Dendritic cell treated with granulocyte-macrophage colony-stimulating factor and Interleukin-4, amounts not matched to agents 40 ng/mL and 50 ng/mL, for 4 days (primary cell): ENCODE measurements at regions not wholly inside any gene's neighbourhood (a gene's known extent, or its start where the extent isn't known, plus 50 kb on each side); places are given as distances from the start of the nearest gene placed in this dataset.
"Not testable (repeated sequence)": the region's sequence is repeated elsewhere in the genome, so short reads cannot be mapped to it uniquely, and the experiment has no call there.

ENCODE experiments used
- H3K27ac Mint-ChIP-seq: one replicate; pipeline ENCODE4 v1.8.0; 2022; ENCODE audit warnings: mild to moderate bottlenecking, mixed read lengths
- H3K27me3 Mint-ChIP-seq: one replicate; pipeline ENCODE4 v1.8.0; 2022; ENCODE audit warnings: mild to moderate bottlenecking, mixed read lengths
- H3K36me3 Mint-ChIP-seq: one replicate; pipeline ENCODE4 v1.8.0; 2022; ENCODE audit warnings: low read depth, mixed read lengths
- H3K4me1 Mint-ChIP-seq: one replicate; pipeline ENCODE4 v1.8.0; 2022; ENCODE audit warnings: low read depth, mixed read lengths
- H3K4me3 Mint-ChIP-seq: one replicate; pipeline ENCODE4 v1.8.0; 2022; ENCODE audit warnings: mild to moderate bottlenecking, moderate library complexity, mixed read lengths
- H3K9me3 Mint-ChIP-seq: one replicate; pipeline ENCODE4 v1.8.0; 2022; ENCODE audit warnings: mixed read lengths
- intact Hi-C: fragments of 100-400 bp; cut with micrococcal nuclease; formaldehyde crosslinking; loops from one replicate; pipeline ENCODE4 v1.15.0; 2022

DNA sequence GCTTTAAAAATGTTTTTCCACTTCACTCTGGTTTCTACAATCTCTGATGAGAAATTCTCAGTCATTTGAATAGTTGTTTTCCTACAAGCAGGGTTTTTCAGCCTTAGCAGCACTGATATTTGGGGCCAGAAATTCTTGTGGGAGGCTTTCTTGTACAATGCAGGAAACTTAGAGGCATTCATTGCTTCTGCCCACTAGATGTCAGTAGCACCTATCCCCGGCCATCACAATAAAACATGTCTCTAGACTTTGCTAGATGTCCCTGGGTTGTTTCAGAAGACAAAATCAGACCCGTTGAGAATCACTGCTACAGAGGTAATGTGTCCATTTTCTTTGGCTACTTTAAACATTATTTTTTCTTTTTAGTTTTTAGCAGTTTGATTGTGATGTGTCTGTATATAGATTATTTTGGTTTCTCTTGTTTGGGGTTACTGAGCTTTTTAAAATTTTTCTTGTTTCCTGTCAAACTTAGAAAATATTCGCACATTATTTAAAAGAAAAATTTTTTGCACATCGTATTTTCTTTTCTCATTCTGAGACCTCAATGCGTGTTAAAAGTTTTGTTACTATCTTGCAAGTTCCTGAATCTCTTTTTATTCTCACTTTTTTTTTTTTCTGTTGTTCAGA lies 60.8 kb upstream of the CCDC179 start:
- Mint-ChIP-seq H3K4me1 (peaks cover 7% of the 10 kb centered on the region), H3K4me3 (no peak overlapping the region), H3K27ac (no peak overlapping the region), H3K36me3 (no peaks in the 10 kb centered on the region), H3K27me3 (no peaks in the 10 kb centered on the region), H3K9me3 (no peaks in the 10 kb centered on the region)
- intact Hi-C loops: no loop called here

GRCh38 chr11:22922672-22923071 lies 62.4 kb upstream of the CCDC179 start:
- peaks cover 7% of the 10 kb centered on the region for H3K4me1 Mint-ChIP-seq
- intact Hi-C loops: no loop called here
- no peak overlapping the region for H3K4me3 Mint-ChIP-seq
- H3K27me3 Mint-ChIP-seq: no peaks in the 10 kb centered on the region
- no peaks in the 10 kb centered on the region for H3K9me3 Mint-ChIP-seq
- no peaks in the 10 kb centered on the region for H3K36me3 Mint-ChIP-seq
- no peak overlapping the region for H3K27ac Mint-ChIP-seq

DNA sequence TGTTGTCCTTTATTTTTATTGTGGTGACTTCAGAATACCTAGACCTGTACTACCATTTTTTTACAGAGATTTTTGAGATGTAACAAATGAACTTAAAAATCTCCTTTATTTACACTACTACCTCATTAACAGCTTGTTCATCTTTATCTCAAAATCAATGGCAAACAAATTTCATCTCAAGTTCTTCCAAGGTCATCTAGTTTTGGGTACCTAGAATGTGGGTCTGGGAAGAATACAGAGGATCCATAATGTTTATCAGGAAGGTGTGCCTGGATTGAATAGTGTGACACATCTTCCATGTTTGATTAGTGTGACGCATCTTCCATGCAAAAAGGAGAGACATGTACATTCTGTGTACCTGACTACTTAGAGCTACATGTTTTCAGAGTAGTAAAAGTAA lies 63.3 kb upstream of the CCDC179 start:
- H3K4me1 Mint-ChIP-seq: peaks cover 7% of the 10 kb centered on the region
- intact Hi-C loops: no loop called here
- no peak overlapping the region for H3K4me3 Mint-ChIP-seq
- no peaks in the 10 kb centered on the region for H3K36me3 Mint-ChIP-seq
- H3K27me3 Mint-ChIP-seq: no peaks in the 10 kb centered on the region
- no peak overlapping the region for H3K27ac Mint-ChIP-seq
- no peaks in the 10 kb centered on the region for H3K9me3 Mint-ChIP-seq

DNA sequence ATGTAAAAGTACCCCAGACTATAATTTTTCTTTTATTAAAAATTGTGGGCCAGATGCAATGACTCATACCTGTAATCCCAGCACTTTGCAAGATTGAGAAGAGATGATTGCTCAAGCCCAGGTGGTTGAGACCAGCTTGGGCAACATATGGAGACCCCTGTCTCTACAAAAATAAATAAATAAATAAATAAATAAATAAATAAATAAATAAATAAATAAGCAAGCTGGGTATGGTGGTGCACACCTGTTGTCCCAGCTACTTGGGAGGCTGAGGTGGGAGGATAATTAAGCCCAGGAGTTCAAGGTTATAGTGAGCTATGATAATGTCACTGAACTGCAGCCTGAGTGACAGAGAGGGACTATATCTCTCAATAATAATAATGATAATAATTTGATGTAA lies 66.1 kb upstream of the CCDC179 start:
- Mint-ChIP-seq H3K27ac (no peak overlapping the region), H3K4me1 (no peaks in the 10 kb centered on the region), H3K4me3 (no peak overlapping the region), H3K27me3 (no peaks in the 10 kb centered on the region), H3K36me3 (no peaks in the 10 kb centered on the region), H3K9me3 (no peaks in the 10 kb centered on the region)
- intact Hi-C loops: no loop called here

- Mint-ChIP-seq H3K4me1 (no peaks in the 10 kb centered on the region), H3K9me3 (no peaks in the 10 kb centered on the region), H3K36me3 (no peaks in the 10 kb centered on the region), H3K4me3 (no peak overlapping the region), H3K27ac (no peak overlapping the region), H3K27me3 (no peaks in the 10 kb centered on the region)
- intact Hi-C loops: no loop called here
These were observed 67.5 kb upstream of the CCDC179 start for GRCh38 chr11:22927793-22928192.

- no peak overlapping the region for H3K27ac Mint-ChIP-seq
- H3K4me3 Mint-ChIP-seq: no peak overlapping the region
- H3K27me3 Mint-ChIP-seq: no peaks in the 10 kb centered on the region
- no peaks in the 10 kb centered on the region for H3K36me3 Mint-ChIP-seq
- H3K9me3 Mint-ChIP-seq: no peaks in the 10 kb centered on the region
- intact Hi-C loops: no loop called here
- H3K4me1 Mint-ChIP-seq: no peaks in the 10 kb centered on the region
These were observed 68.1 kb upstream of the CCDC179 start for GRCh38 chr11:22928207-22928917.

DNA sequence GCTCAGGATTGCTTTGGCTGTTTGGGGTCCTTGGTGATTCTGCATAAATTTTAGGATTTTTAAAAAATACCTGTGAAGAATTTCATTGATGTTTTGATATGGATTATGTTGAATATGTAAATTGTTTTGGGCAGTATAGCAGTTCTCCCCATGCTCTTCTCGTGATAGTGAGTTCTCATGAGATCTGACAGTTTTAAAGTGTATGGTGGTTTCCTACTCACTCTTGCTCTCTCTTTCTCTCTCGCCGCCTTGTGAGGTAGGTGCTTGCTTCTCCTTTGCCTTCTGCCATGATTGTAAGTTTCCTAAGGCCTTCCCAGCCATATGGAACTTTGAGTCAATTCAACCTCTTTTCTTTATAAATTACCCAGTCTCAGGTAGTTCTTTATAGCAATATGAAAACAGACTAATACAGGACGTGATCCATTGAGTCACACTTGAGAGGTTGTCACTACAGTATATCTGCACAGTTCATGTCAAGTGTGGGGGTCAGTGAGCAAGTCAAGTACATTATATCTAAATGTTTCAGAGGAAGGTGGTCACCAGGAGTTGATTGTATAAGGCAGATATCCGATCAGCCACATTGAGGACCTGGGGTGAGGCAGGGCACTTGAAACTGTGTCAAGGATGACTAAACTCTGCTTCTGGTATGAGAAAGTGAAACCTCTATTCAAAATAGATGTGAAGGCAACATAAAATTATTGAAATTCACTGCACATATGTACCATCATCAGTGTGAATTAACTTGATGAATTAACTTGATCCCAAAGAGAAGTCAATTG lies 70.7 kb upstream of the CCDC179 start:
- H3K27ac Mint-ChIP-seq: no peak overlapping the region
- intact Hi-C loops: loop anchor here (10.0 kb wide), 1 partner anchor 56 kb away; no protein-coding TSS in a partner anchor

GRCh38 chr11:22938691-22939090 lies 78.4 kb upstream of the CCDC179 start:
- no peaks in the 10 kb centered on the region for H3K36me3 Mint-ChIP-seq
- no peak overlapping the region for H3K4me3 Mint-ChIP-seq
- H3K27ac Mint-ChIP-seq: no peak overlapping the region
- no peaks in the 10 kb centered on the region for H3K27me3 Mint-ChIP-seq
- H3K9me3 Mint-ChIP-seq: peaks cover 30% of the 10 kb centered on the region
- intact Hi-C loops: loop anchor here (10.0 kb wide), 1 partner anchor 64 kb away; no protein-coding TSS in a partner anchor
- no peaks in the 10 kb centered on the region for H3K4me1 Mint-ChIP-seq

More for the DNA sequence above, 70.7 kb upstream of the CCDC179 start:
- H3K27me3 Mint-ChIP-seq: no peaks in the 10 kb centered on the region
- no peaks in the 10 kb centered on the region for H3K36me3 Mint-ChIP-seq
- no peaks in the 10 kb centered on the region for H3K4me1 Mint-ChIP-seq
- H3K4me3 Mint-ChIP-seq: no peak overlapping the region
- H3K9me3 Mint-ChIP-seq: no peaks in the 10 kb centered on the region

GRCh38 chr11:22941544-22941943 lies 81.3 kb upstream of the CCDC179 start:
- peaks cover 31% of the 10 kb centered on the region for H3K9me3 Mint-ChIP-seq
- H3K4me3 Mint-ChIP-seq, H3K36me3 Mint-ChIP-seq, H3K27me3 Mint-ChIP-seq, H3K27ac Mint-ChIP-seq, H3K4me1 Mint-ChIP-seq, intact Hi-C loops: not testable (repeated sequence)

GRCh38 chr11:22957786-22958185 lies 97.5 kb upstream of the CCDC179 start:
- Mint-ChIP-seq H3K4me1 (no peaks in the 10 kb centered on the region), H3K27me3 (no peaks in the 10 kb centered on the region), H3K36me3 (no peaks in the 10 kb centered on the region), H3K4me3 (no peak overlapping the region), H3K27ac (no peak overlapping the region), H3K9me3 (peaks cover 18% of the 10 kb centered on the region)
- intact Hi-C loops: no loop called here

GRCh38 chr11:22974251-22974650 lies 114.0 kb upstream of the CCDC179 start:
- Mint-ChIP-seq H3K27ac (no peak overlapping the region), H3K36me3 (no peaks in the 10 kb centered on the region), H3K4me1 (no peaks in the 10 kb centered on the region), H3K27me3 (no peaks in the 10 kb centered on the region), H3K4me3 (no peak overlapping the region), H3K9me3 (peaks cover 39% of the 10 kb centered on the region)
- intact Hi-C loops: no loop called here

DNA sequence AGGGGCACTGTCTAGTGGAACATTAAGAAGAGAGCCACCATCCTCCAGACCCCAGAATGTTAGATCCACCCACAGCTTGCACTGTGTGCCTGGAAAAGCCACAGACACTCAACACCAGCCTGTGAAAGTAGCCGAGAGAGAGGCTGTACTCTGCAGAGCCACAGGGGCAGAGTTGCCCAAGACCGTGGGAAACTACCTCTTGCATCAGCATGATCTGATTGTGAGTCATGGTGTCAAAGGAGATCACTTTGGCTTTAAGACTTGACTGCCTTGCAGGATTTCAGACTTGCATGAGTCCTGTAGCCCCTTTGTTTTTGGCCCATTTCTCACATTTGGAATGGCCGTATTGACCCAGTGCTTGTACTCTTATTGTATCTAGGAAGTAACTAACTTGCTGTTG lies 115.9 kb upstream of the CCDC179 start:
- Mint-ChIP-seq H3K4me1 (no peaks in the 10 kb centered on the region), H3K27ac (no peak overlapping the region), H3K36me3 (no peaks in the 10 kb centered on the region), H3K9me3 (peaks cover 46% of the 10 kb centered on the region), H3K27me3 (no peaks in the 10 kb centered on the region), H3K4me3 (no peak overlapping the region)
- intact Hi-C loops: no loop called here

DNA sequence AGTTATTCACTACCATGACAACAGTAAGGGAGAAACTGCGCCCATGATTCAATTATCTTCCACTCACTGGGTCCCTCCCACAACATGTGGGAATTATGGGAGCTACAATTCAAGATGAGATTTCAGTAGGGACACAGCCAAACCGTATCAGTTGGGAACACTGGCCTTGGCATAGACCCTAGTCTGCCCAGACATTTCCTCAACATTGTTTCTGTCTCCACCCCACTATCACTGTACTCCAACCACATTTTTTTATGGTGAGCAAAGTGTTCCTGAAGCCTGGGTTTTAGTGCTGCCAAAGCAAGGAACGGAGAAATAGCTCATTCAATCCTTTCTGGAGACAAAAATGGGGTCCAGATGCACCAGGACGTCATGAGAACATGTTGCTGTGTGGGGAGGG lies 122.6 kb upstream of the CCDC179 start:
- H3K27me3 Mint-ChIP-seq: no peaks in the 10 kb centered on the region
- H3K27ac Mint-ChIP-seq: no peak overlapping the region
- no peak overlapping the region for H3K4me3 Mint-ChIP-seq
- no peaks in the 10 kb centered on the region for H3K36me3 Mint-ChIP-seq
- peaks cover 54% of the 10 kb centered on the region for H3K9me3 Mint-ChIP-seq
- intact Hi-C loops: no loop called here
- H3K4me1 Mint-ChIP-seq: no peaks in the 10 kb centered on the region

- H3K9me3 Mint-ChIP-seq: peaks cover 65% of the 10 kb centered on the region
- intact Hi-C loops: no loop called here
These were observed 123.8 kb upstream of the CCDC179 start for GRCh38 chr11:22984045-22984444.

More at GRCh38 chr11:22984045-22984444, 123.8 kb upstream of the CCDC179 start:
- no peaks in the 10 kb centered on the region for H3K36me3 Mint-ChIP-seq
- no peak overlapping the region for H3K4me3 Mint-ChIP-seq
- no peaks in the 10 kb centered on the region for H3K4me1 Mint-ChIP-seq
- H3K27me3 Mint-ChIP-seq: no peaks in the 10 kb centered on the region
- H3K27ac Mint-ChIP-seq: no peak overlapping the region
